WTC11 (cell line): ENCODE measurements at regions not wholly inside any gene's neighbourhood (a gene's known extent, or its start where the extent isn't known, plus 50 kb on each side); places are given as distances from the start of the nearest gene placed in this dataset.

ENCODE experiments used
- ATAC-seq: fragments of 200-7000 bp; cut with Tn5 transposase; 2 replicates; pipeline ENCODE4 v1.10.0; 2021; ENCODE audit warnings: mild to moderate bottlenecking, moderate library complexity
- CTCF ChIA-PET: fragments of 300-600 bp; sonication (Branson Sonifier 250); formaldehyde crosslinking; loops from one replicate; lab custom pipeline; 2021; ENCODE audit warnings: antibody characterized with exemption; lab: Charles Lee
- POLR2A ChIA-PET: fragments of 350-600 bp; sonication (Branson Sonifier 250); formaldehyde crosslinking; loops from one replicate; lab custom pipeline; 2021; ENCODE audit warnings: antibody characterized with exemption; lab: Charles Lee
- DNase-seq: peaks from one replicate; pipeline ENCODE4 v3.0.0; 2021; ENCODE audit warnings: low spot score
- H3K27ac Mint-ChIP-seq: 2 replicates; pipeline ENCODE4 v1.8.0; 2021; ENCODE audit warnings: mixed read lengths
- H3K27me3 Mint-ChIP-seq: 2 replicates; pipeline ENCODE4 v1.8.0; 2021; ENCODE audit warnings: low read depth, mild to moderate bottlenecking, moderate library complexity, mixed read lengths
- H3K36me3 Mint-ChIP-seq: 2 replicates; pipeline ENCODE4 v1.8.0; 2021; ENCODE audit warnings: mixed read lengths
- H3K4me1 Mint-ChIP-seq: 2 replicates; pipeline ENCODE4 v1.8.0; 2022; ENCODE audit warnings: mixed read lengths
- H3K4me3 Mint-ChIP-seq: 2 replicates; pipeline ENCODE4 v1.8.0; 2021; ENCODE audit warnings: mild to moderate bottlenecking, moderate library complexity, mixed read lengths
- H3K9me3 Mint-ChIP-seq: 2 replicates; pipeline ENCODE4 v1.8.0; 2021; ENCODE audit warnings: mixed read lengths
- CBFB ChIP-seq: sonication (generic); formaldehyde crosslinking; IDR thresholded peaks from 2 replicates; pipeline ENCODE4 v1.8.1; 2022; ENCODE audit warnings: mild to moderate bottlenecking, low read depth, missing genetic modification reagents
- CREM ChIP-seq: sonication (generic); formaldehyde crosslinking; IDR thresholded peaks from 2 replicates; pipeline ENCODE4 v1.8.1; 2022; ENCODE audit warnings: mild to moderate bottlenecking, missing genetic modification reagents, moderate library complexity
- ESRRA ChIP-seq: sonication (generic); formaldehyde crosslinking; IDR thresholded peaks from 2 replicates; pipeline ENCODE4 v1.8.1; 2022; ENCODE audit warnings: mild to moderate bottlenecking, missing genetic modification reagents, borderline replicate concordance
- FOXJ3 ChIP-seq: sonication (generic); formaldehyde crosslinking; IDR thresholded peaks from 2 replicates; pipeline ENCODE4 v1.9.0; 2021; ENCODE audit warnings: missing genetic modification reagents, mild to moderate bottlenecking, borderline replicate concordance
- GABPB1 ChIP-seq: sonication (generic); formaldehyde crosslinking; IDR thresholded peaks from 2 replicates; pipeline ENCODE4 v1.8.1; 2023; ENCODE audit warnings: mild to moderate bottlenecking, missing genetic modification reagents
- GRHL2 ChIP-seq: fragments of 250-450 bp; sonication (Bioruptor Pico); IDR thresholded peaks from 2 replicates; pipeline ENCODE4 v1.8.0; 2022; ENCODE audit warnings: mild to moderate bottlenecking, moderate library complexity; ENCODE audit not compliant: insufficient replicate concordance, severe bottlenecking
- KAT7 ChIP-seq: sonication (generic); formaldehyde crosslinking; IDR thresholded peaks from 2 replicates; pipeline ENCODE4 v1.8.1; 2023; ENCODE audit warnings: missing genetic modification reagents, mild to moderate bottlenecking, borderline replicate concordance
- NR3C1 ChIP-seq: sonication (generic); formaldehyde crosslinking; conservative IDR thresholded peaks from 2 replicates; pipeline ENCODE4 v1.8.1; 2023; ENCODE audit warnings: low read depth, mild to moderate bottlenecking, missing genetic modification reagents
- SMAD4 ChIP-seq: sonication (generic); formaldehyde crosslinking; IDR thresholded peaks from 2 replicates; pipeline ENCODE4 v1.8.0; 2022; ENCODE audit warnings: mild to moderate bottlenecking, missing genetic modification reagents
- TEAD1 ChIP-seq: sonication (generic); formaldehyde crosslinking; IDR thresholded peaks from 2 replicates; pipeline ENCODE4 v1.8.0; 2022; ENCODE audit warnings: mild to moderate bottlenecking, missing genetic modification reagents
- ZBTB21 ChIP-seq: sonication (generic); formaldehyde crosslinking; IDR thresholded peaks from 2 replicates; pipeline ENCODE4 v1.8.1; 2023; ENCODE audit warnings: mild to moderate bottlenecking, missing genetic modification reagents, borderline replicate concordance
- ZNF121 ChIP-seq: sonication (generic); formaldehyde crosslinking; IDR thresholded peaks from 2 replicates; pipeline ENCODE4 v1.8.0; 2023; ENCODE audit warnings: missing genetic modification reagents
- TF ChIP-seq, protein P1 (sequence below): sonication (generic); formaldehyde crosslinking; IDR thresholded peaks from 2 replicates; pipeline ENCODE4 v1.8.0; 2022; ENCODE audit warnings: mild to moderate bottlenecking, missing genetic modification reagents
- TF ChIP-seq, protein P2 (sequence below): sonication (generic); formaldehyde crosslinking; IDR thresholded peaks from 2 replicates; pipeline ENCODE4 v1.8.0; 2023; ENCODE audit warnings: missing genetic modification reagents, mild to moderate bottlenecking, borderline replicate concordance
- TF ChIP-seq, protein P3 (sequence below): sonication (generic); formaldehyde crosslinking; IDR thresholded peaks from 2 replicates; pipeline ENCODE4 v1.8.1; 2023; ENCODE audit warnings: mild to moderate bottlenecking, missing genetic modification reagents

DNA sequence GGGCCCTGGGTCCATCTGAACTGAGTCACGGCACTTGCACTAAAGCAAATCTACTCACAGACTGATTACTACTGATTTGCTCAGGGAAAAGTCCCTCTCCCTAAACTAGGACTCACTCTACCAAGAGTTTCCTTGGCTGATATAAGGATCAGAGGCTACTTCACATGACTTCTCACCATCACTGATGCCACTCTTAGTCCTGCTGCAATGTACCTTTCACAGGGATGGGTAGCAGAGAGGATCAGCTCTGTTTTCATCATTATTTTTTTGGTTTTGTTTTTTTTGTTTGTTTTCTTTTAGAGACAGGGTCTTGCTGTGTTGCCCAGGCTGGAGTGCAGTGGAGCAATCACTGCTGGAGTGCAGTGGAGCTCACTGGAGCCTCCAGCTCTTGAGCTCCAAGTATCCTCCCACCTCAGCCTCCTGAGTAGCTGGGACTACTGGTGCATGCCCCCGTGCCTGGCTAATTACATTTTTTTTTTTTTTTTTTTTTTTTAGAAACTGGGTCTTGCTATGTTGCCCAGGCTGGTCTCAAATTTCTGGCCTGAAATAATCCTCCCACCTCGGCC, 200.6 kb downstream of the JCAD start:
- no peak for ATAC-seq

DNA sequence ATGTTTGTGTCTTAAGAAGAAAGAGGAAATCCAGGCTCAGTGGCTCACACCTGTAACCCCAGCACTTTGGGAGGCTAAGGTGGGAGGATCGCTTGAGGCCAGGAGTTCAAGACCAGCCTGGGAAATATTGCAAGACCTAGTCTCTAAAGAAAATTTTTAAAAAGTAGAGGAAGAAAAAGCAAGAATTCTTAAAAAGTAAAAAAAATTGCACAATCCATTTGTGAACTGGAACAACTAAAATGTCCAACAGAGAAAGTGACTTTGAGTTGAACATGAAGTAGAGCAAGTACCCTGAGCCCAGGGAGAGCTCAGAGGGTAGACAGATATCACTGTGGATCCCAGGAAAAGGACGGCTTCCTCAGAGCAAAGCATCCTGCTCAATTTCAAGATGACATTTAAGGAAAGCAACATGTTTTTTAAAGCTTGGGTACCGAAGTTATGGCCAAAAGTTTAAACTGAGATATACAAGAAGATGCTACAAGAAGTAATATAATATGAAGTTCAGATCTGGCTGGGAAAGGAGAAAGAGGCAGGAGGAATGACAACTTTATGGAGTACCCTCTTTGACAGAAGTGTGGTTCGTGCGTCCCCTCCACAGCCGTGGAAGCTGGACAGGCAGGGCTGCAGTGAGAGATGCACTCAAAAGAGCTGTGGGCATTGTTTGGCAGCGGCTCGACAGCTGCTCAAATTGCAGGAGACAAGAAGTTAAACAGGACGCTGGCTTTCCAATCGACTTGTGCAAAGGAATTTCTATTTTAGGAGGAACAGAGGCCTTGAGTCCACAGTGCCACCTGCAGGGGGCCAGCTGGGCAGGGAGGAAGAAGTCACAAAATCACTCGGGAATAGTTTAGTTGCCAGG, 201.3 kb downstream of the JCAD start:
- ATAC-seq = peak; percentile 60
- Mint-ChIP-seq H3K27me3 (no peaks in the 10 kb centered on the region), H3K36me3 (no peaks in the 10 kb centered on the region)
- CTCF ChIA-PET = interaction anchor here (0.7 to 1.2 kb wide), 7 partner anchors 10 to 341 kb away, joined by 3 to 5 read pairs (median 3); partner anchors contain the start of gene SVIL
- TF ChIP-seq, protein P1, sequence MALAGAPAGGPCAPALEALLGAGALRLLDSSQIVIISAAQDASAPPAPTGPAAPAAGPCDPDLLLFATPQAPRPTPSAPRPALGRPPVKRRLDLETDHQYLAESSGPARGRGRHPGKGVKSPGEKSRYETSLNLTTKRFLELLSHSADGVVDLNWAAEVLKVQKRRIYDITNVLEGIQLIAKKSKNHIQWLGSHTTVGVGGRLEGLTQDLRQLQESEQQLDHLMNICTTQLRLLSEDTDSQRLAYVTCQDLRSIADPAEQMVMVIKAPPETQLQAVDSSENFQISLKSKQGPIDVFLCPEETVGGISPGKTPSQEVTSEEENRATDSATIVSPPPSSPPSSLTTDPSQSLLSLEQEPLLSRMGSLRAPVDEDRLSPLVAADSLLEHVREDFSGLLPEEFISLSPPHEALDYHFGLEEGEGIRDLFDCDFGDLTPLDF = no peak
- TF ChIP-seq ESRRA (CRISPR knock-in tag) (no peak), GABPB1 (CRISPR knock-in tag) (no peak), FOXJ3 (CRISPR knock-in tag) (no peak), CBFB (CRISPR knock-in tag) (no peak), SMAD4 (no peak), NR3C1 (CRISPR knock-in tag) (no peak), CREM (CRISPR knock-in tag) (no peak), ZBTB21 (CRISPR knock-in tag) (no peak), KAT7 (CRISPR knock-in tag) (no peak), TEAD1 (CRISPR knock-in tag) (no peak)
- TF ChIP-seq, protein P2, sequence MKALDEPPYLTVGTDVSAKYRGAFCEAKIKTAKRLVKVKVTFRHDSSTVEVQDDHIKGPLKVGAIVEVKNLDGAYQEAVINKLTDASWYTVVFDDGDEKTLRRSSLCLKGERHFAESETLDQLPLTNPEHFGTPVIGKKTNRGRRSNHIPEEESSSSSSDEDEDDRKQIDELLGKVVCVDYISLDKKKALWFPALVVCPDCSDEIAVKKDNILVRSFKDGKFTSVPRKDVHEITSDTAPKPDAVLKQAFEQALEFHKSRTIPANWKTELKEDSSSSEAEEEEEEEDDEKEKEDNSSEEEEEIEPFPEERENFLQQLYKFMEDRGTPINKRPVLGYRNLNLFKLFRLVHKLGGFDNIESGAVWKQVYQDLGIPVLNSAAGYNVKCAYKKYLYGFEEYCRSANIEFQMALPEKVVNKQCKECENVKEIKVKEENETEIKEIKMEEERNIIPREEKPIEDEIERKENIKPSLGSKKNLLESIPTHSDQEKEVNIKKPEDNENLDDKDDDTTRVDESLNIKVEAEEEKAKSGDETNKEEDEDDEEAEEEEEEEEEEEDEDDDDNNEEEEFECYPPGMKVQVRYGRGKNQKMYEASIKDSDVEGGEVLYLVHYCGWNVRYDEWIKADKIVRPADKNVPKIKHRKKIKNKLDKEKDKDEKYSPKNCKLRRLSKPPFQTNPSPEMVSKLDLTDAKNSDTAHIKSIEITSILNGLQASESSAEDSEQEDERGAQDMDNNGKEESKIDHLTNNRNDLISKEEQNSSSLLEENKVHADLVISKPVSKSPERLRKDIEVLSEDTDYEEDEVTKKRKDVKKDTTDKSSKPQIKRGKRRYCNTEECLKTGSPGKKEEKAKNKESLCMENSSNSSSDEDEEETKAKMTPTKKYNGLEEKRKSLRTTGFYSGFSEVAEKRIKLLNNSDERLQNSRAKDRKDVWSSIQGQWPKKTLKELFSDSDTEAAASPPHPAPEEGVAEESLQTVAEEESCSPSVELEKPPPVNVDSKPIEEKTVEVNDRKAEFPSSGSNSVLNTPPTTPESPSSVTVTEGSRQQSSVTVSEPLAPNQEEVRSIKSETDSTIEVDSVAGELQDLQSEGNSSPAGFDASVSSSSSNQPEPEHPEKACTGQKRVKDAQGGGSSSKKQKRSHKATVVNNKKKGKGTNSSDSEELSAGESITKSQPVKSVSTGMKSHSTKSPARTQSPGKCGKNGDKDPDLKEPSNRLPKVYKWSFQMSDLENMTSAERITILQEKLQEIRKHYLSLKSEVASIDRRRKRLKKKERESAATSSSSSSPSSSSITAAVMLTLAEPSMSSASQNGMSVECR = no peak
- TF ChIP-seq, protein P3, sequence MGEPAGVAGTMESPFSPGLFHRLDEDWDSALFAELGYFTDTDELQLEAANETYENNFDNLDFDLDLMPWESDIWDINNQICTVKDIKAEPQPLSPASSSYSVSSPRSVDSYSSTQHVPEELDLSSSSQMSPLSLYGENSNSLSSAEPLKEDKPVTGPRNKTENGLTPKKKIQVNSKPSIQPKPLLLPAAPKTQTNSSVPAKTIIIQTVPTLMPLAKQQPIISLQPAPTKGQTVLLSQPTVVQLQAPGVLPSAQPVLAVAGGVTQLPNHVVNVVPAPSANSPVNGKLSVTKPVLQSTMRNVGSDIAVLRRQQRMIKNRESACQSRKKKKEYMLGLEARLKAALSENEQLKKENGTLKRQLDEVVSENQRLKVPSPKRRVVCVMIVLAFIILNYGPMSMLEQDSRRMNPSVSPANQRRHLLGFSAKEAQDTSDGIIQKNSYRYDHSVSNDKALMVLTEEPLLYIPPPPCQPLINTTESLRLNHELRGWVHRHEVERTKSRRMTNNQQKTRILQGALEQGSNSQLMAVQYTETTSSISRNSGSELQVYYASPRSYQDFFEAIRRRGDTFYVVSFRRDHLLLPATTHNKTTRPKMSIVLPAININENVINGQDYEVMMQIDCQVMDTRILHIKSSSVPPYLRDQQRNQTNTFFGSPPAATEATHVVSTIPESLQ (CRISPR knock-in tag) = no peak
- TF ChIP-seq, all 79 proteins: peak for 0
- no peaks in the 10 kb centered on the region for H3K9me3 Mint-ChIP-seq
- H3K4me3 Mint-ChIP-seq = no peak overlapping the region
- no peak overlapping the region for H3K27ac Mint-ChIP-seq
- peaks cover 6% of the 10 kb centered on the region for H3K4me1 Mint-ChIP-seq
- peak; percentile 49 for DNase-seq
- POLR2A ChIA-PET = no interaction called here

More for the DNA sequence above, 200.6 kb downstream of the JCAD start:
- TF ChIP-seq GRHL2 (CRISPR knock-in tag) (no peak), ZNF121 (peak; percentile 67; the same call in 1 of the 2 replicates)
- H3K36me3 Mint-ChIP-seq = no peaks in the 10 kb centered on the region
- no peak for DNase-seq
- H3K27me3 Mint-ChIP-seq = no peaks in the 10 kb centered on the region
- no peak overlapping the region for H3K27ac Mint-ChIP-seq
- POLR2A ChIA-PET = no interaction called here
- peaks cover 6% of the 10 kb centered on the region for H3K4me1 Mint-ChIP-seq
- H3K9me3 Mint-ChIP-seq = no peaks in the 10 kb centered on the region
- no peak overlapping the region for H3K4me3 Mint-ChIP-seq
- CTCF ChIA-PET = interaction anchor here (0.7 to 1.1 kb wide), 6 partner anchors 16 to 341 kb away, joined by 3 to 4 read pairs (median 3); partner anchors contain the start of gene SVIL
